ENCODE measurements at regions not wholly inside any gene's neighbourhood (a gene's known extent, or its start where the extent isn't known, plus 50 kb on each side); places are given as distances from the start of the nearest gene placed in this dataset.

DNA sequence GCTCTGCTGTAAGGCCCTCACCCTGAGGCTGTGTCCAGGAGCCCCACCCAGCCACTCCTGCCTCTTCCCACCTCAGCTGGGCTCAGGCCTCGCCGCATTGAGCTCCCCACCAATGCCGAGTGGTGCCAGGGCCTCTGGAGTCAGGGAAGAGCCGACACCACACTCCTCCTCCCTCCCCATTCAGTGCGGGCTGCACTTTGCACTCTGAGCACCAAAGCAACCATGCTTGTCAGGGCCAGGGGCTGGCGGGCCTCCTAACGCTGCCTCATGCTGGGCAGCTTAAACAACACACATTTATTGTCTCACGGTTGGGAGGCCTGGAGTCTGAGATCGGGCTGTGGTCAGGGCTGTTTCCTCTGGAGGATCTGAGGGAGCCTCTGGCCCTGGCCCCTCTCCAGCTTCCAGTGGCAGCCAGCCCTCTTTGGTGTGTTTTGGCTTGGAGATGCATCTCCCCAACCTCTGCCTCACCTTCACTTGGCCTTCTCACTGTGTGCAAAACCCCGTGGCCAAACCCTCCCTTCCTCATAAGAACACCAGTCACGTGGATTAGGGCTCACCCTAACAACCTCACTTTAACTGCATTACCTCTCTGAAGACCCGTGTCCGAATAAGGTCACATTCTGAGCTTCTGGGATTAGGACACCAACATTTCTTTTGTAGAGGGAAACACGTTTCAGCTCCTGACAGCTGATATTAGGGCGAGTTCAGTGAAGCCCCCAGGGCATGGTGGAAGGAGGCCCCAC is 157.8 kb downstream of the MED10 start:
- no peak overlapping the region for H3K4me3 ChIP-seq (ENCODE audit: low read depth, low read length)
- in situ Hi-C loops (cut with HindIII; ENCODE audit: low sequenced_read_pairs): no loop called here
- DNase-seq (ENCODE audit: low read depth, low spot score): peak; percentile 36
- TF ChIP-seq, protein P1, sequence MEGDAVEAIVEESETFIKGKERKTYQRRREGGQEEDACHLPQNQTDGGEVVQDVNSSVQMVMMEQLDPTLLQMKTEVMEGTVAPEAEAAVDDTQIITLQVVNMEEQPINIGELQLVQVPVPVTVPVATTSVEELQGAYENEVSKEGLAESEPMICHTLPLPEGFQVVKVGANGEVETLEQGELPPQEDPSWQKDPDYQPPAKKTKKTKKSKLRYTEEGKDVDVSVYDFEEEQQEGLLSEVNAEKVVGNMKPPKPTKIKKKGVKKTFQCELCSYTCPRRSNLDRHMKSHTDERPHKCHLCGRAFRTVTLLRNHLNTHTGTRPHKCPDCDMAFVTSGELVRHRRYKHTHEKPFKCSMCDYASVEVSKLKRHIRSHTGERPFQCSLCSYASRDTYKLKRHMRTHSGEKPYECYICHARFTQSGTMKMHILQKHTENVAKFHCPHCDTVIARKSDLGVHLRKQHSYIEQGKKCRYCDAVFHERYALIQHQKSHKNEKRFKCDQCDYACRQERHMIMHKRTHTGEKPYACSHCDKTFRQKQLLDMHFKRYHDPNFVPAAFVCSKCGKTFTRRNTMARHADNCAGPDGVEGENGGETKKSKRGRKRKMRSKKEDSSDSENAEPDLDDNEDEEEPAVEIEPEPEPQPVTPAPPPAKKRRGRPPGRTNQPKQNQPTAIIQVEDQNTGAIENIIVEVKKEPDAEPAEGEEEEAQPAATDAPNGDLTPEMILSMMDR (IDR thresholded peaks at IDR 0.05; ENCODE audit: low read depth, low read length): no peak

DNA sequence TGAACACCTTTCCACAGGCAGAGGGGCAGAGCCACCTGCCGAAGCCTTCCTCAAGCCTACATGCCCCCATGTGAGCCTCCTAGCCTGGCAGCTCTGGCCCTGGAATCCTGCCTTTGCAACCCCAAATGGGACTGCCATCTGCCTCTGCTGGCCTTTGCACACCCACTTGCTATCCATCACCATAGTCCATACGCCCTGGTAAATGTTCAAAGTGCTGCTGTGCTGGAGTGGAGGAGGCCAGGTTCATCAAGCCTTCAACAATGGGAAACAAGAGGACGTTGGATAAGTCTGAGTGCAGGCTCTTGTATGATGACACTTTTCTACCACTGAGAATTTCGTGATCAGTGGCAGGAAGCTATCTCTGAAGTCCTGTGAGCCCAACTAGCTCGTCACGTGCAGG is 159.8 kb downstream of the MED10 start:
- H3K4me3 ChIP-seq (ENCODE audit: low read depth, low read length): no peak overlapping the region
- no peak for DNase-seq (ENCODE audit: low read depth, low spot score)
- in situ Hi-C loops (cut with HindIII; ENCODE audit: low sequenced_read_pairs): no loop called here
- TF ChIP-seq, protein P1 (IDR thresholded peaks at IDR 0.05; ENCODE audit: low read depth, low read length): no peak

DNA sequence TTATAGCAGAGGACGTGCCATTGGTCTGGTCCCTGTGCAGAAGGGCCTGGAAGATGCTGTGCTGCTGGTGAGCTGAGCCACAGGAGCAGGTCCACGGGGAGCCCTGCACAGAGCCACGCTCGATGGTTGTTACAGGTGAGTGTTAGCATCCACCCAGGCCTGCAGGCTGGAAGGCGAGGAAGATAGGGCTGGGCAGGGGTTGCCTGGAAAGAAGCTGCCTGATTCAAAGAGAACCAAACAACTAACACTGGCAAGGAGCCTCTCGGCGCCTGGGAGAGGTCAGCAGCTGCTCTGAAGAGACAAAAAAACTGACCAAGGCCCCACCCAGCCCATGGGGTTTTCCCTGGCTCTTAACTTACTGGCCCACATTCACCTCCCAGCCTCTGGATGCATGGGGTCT is 160.2 kb downstream of the MED10 start:
- no peak for DNase-seq (ENCODE audit: low read depth, low spot score)
- in situ Hi-C loops (cut with HindIII; ENCODE audit: low sequenced_read_pairs): no loop called here

DNA sequence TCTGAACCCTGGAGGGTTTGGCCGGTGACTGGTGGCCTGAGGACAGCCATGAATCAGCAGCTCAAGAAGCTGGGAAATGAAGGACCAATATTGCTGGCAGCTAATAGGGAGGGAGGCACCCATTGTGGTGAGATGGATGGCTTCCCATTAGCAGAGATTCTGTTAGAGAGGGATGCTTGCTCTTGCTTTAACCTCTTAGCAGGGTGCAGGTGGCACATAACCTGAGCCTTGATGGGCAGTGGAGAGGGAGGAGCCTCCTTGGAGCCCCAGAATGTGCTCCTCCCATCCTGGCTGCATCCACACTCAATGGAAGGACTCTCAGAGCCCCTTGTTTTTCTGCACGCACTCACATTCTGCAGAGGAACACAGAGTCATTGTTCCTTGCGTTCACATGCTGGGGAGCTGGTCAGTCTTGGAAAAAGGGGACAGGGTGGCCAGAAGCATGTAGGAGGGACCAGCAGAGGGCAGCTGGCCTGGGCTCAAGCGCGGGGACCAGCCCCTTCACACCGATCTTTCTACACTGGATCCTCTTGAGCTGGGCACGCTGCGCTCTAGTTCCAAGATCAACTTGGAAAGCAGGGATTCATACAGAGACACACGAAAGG is 161.8 kb downstream of the MED10 start:
- in situ Hi-C loops (cut with HindIII; ENCODE audit: low sequenced_read_pairs): no loop called here
- TF ChIP-seq, protein P1 (IDR thresholded peaks at IDR 0.05; ENCODE audit: low read depth, low read length): no peak
- H3K4me3 ChIP-seq (ENCODE audit: low read depth, low read length): no peak overlapping the region
- no peak for DNase-seq (ENCODE audit: low read depth, low spot score)

More for the DNA sequence above, 160.2 kb downstream of the MED10 start:
- H3K4me3 ChIP-seq (ENCODE audit: low read depth, low read length): no peak overlapping the region
- TF ChIP-seq, protein P1 (IDR thresholded peaks at IDR 0.05; ENCODE audit: low read depth, low read length): no peak

DNA sequence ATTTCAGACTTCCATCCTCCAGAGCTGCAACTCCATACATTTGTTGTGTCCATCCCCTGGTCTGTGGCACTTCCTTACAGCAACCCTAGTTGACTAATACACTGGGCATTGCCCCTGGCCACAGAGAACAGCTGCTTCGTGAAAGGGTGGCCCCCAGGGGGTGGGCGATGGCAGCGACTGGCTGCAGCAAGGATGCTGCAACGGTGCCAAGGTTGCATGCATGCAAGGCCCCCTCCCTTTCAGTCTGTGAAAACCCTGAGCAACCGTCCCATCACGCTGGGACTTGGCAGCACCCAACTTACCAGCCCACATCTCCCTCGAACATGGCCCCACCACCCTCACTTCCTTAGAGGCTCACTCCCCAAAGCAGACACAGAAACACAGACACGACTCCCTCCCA is 162.5 kb downstream of the MED10 start:
- H3K4me3 ChIP-seq (ENCODE audit: low read depth, low read length): no peak overlapping the region
- no peak for DNase-seq (ENCODE audit: low read depth, low spot score)
- TF ChIP-seq, protein P1 (IDR thresholded peaks at IDR 0.05; ENCODE audit: low read depth, low read length): no peak
- in situ Hi-C loops (cut with HindIII; ENCODE audit: low sequenced_read_pairs): no loop called here

DNA sequence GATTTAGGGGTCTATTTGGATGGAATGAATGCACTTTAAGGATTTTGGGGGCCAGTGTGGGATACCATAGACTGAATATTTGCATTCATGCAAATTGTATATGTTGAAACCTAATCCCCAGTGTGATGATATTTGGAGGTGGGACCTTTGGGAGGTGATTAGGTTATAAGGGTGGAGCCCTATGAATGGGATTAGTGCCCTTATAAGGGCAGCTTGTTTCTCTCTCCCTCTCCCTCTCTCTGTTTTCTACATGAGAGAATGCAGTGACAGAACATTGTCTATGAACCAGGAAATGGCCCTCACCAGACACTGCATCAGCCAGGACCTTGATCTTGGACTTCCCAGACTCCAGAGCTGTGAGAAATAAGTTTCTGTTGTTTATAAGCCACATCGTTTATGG is 166.1 kb downstream of the MED10 start:
- DNase-seq (ENCODE audit: low read depth, low spot score): no peak
- in situ Hi-C loops (cut with HindIII; ENCODE audit: low sequenced_read_pairs): no loop called here
- no peak overlapping the region for H3K4me3 ChIP-seq (ENCODE audit: low read depth, low read length)
- TF ChIP-seq, protein P1 (IDR thresholded peaks at IDR 0.05; ENCODE audit: low read depth, low read length): no peak

Data from astrocyte of the spinal cord (primary cell).